ENCODE measurements at regions not wholly inside any gene's neighbourhood (a gene's known extent, or its start where the extent isn't known, plus 50 kb on each side); places are given as distances from the start of the nearest gene placed in this dataset.

DNA sequence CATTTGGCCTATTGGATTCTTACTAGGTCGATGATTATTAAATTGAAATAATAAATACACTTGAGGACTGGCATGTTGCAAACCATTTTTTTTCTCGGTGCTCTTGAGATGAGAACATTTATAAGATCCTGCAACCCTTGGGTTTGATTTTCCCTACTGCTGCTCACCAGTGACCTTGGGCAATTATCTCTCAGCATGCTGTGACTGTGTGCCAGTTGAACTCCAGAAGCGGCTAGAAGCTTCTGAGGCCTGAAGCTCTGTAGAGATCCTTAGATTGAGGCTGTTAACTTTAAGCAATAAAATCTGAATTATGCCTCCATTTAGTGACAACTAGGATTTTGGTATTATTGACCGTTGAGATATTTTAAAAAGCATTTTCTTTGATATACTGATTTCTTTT lies 489.8 kb downstream of the MAT2B start:
- H3K27ac ChIP-seq (ENCODE audit: low read depth in 2 of 2, low read length in 1 of 2) = no peak overlapping the region
- no peaks in the 10 kb centered on the region for H3K4me1 ChIP-seq (ENCODE audit: control insufficient read depth in 2 of 2, insufficient read depth in 2 of 2, low read length in 1 of 2)
- H3K9me3 ChIP-seq (ENCODE audit: control insufficient read depth in 2 of 2, insufficient read depth in 1 of 2, low read depth in 1 of 2, low read length in 1 of 2) = no peaks in the 10 kb centered on the region
- H3K4me3 ChIP-seq (ENCODE audit: low read depth in 1 of 2, low read length in 2 of 2) = no peak overlapping the region
- H3K36me3 ChIP-seq (ENCODE audit: control insufficient read depth in 2 of 2, insufficient read depth in 2 of 2, low read length in 1 of 2) = no peaks in the 10 kb centered on the region
- WGBS, 2 donors = 77 to 86% methylated on average over 4 of the region's 4 CpGs
- no peaks in the 10 kb centered on the region for H3K27me3 ChIP-seq (ENCODE audit: control insufficient read depth in 1 of 2, insufficient read depth in 2 of 2, low read length in 2 of 2)

DNA sequence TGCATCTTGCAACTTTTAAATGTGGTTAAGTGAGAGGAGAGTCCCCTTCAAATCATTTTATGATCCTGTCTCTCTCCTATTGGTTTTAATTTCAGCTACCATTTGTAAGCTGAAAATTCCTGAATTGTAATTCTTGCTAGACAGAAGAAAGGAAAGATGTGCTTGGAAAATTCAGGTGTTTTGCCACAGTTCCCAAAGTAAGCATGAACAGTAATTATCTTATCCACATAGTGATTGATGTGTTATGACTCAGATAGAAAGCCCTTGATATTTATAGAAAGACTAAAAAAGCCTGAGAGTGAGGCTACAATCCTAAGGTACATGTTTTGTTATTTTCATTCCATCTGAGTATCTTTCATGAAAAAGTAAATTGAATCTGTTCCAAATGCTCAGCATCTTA lies 492.5 kb downstream of the MAT2B start:
- Histone ChIP-seq H3K27ac (ENCODE audit: low read depth in 2 of 2, low read length in 1 of 2) (no peak overlapping the region), H3K27me3 (ENCODE audit: control insufficient read depth in 1 of 2, insufficient read depth in 2 of 2, low read length in 2 of 2) (no peaks in the 10 kb centered on the region), H3K9me3 (ENCODE audit: control insufficient read depth in 2 of 2, insufficient read depth in 1 of 2, low read depth in 1 of 2, low read length in 1 of 2) (no peaks in the 10 kb centered on the region), H3K4me1 (ENCODE audit: control insufficient read depth in 2 of 2, insufficient read depth in 2 of 2, low read length in 1 of 2) (no peaks in the 10 kb centered on the region), H3K4me3 (ENCODE audit: low read depth in 1 of 2, low read length in 2 of 2) (no peak overlapping the region), H3K36me3 (ENCODE audit: control insufficient read depth in 2 of 2, insufficient read depth in 2 of 2, low read length in 1 of 2) (no peaks in the 10 kb centered on the region)

DNA sequence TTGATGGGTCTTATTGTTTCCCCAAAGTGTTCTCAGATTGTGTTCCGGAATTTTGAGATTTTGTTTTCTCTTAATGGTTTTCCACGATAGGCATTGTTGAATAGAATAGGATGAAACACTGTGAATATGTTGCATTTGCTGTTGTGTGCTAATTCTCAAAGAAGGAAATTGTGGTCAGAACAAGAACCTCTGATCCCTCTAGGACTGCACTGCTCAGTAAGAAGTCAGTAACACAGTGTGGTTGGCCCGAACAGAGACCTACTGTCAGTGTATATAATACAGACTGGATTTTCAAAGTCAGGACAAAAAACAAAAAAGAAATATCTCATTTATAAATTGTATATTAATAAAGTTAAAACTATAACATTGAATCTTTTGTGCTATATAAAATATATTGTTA lies 494.8 kb downstream of the MAT2B start:
- WGBS, 2 donors = 84 to 88% methylated on average over 3 of the region's 3 CpGs
- Histone ChIP-seq H3K27me3 (ENCODE audit: control insufficient read depth in 1 of 2, insufficient read depth in 2 of 2, low read length in 2 of 2) (no peaks in the 10 kb centered on the region), H3K27ac (ENCODE audit: low read depth in 2 of 2, low read length in 1 of 2) (no peak overlapping the region), H3K4me3 (ENCODE audit: low read depth in 1 of 2, low read length in 2 of 2) (no peak overlapping the region), H3K36me3 (ENCODE audit: control insufficient read depth in 2 of 2, insufficient read depth in 2 of 2, low read length in 1 of 2) (no peaks in the 10 kb centered on the region), H3K4me1 (ENCODE audit: control insufficient read depth in 2 of 2, insufficient read depth in 2 of 2, low read length in 1 of 2) (no peaks in the 10 kb centered on the region), H3K9me3 (ENCODE audit: control insufficient read depth in 2 of 2, insufficient read depth in 1 of 2, low read depth in 1 of 2, low read length in 1 of 2) (no peaks in the 10 kb centered on the region)

DNA sequence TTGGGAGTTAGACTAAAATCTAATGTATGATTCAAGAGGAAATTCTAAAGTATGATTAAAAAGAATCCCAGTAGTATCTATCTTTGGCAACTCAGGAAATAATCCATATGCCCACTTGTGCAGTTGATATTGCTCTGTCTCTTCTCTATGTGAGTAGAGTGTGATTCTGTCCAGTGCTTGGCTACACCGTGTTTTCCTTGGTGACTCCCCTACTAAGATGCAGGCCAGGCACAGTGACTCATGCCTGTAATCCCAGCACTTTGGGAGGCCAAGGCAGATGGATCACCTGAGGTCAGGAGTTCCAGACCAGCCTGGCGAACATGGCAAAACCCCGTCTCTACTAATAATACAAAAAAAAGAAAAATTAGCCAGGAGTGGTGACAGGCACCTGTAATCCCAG lies 495.4 kb downstream of the MAT2B start:
- no peaks in the 10 kb centered on the region for H3K9me3 ChIP-seq (ENCODE audit: control insufficient read depth in 2 of 2, insufficient read depth in 1 of 2, low read depth in 1 of 2, low read length in 1 of 2)
- no peak overlapping the region for H3K27ac ChIP-seq (ENCODE audit: low read depth in 2 of 2, low read length in 1 of 2)
- 78 to 79% methylated on average over 3 of the region's 3 CpGs for WGBS, 2 donors
- H3K27me3 ChIP-seq (ENCODE audit: control insufficient read depth in 1 of 2, insufficient read depth in 2 of 2, low read length in 2 of 2) = no peaks in the 10 kb centered on the region
- H3K4me3 ChIP-seq (ENCODE audit: low read depth in 1 of 2, low read length in 2 of 2) = no peak overlapping the region
- no peaks in the 10 kb centered on the region for H3K4me1 ChIP-seq (ENCODE audit: control insufficient read depth in 2 of 2, insufficient read depth in 2 of 2, low read length in 1 of 2)
- no peaks in the 10 kb centered on the region for H3K36me3 ChIP-seq (ENCODE audit: control insufficient read depth in 2 of 2, insufficient read depth in 2 of 2, low read length in 1 of 2)

DNA sequence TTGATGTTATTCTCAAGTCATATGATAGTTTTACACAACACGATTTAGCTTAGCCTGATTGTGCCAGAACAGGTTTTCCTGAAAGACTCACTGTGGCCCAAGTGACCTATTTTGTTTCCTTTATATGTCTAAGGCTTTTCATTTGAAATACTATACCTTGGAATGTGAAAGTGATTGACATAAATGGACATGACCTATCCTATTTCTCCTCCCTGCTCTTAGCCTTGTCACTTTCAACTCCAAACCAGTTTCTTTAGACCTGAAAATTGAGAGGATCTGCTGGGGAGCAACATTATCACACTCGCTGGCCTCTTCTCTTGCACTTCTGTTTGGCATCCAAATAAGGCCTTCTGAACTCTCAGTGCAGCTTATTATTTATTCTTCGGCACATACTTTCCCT lies 496.8 kb downstream of the MAT2B start:
- no peaks in the 10 kb centered on the region for H3K36me3 ChIP-seq (ENCODE audit: control insufficient read depth in 2 of 2, insufficient read depth in 2 of 2, low read length in 1 of 2)
- H3K4me1 ChIP-seq (ENCODE audit: control insufficient read depth in 2 of 2, insufficient read depth in 2 of 2, low read length in 1 of 2) = no peaks in the 10 kb centered on the region
- no peak overlapping the region for H3K4me3 ChIP-seq (ENCODE audit: low read depth in 1 of 2, low read length in 2 of 2)
- H3K9me3 ChIP-seq (ENCODE audit: control insufficient read depth in 2 of 2, insufficient read depth in 1 of 2, low read depth in 1 of 2, low read length in 1 of 2) = no peaks in the 10 kb centered on the region
- H3K27ac ChIP-seq (ENCODE audit: low read depth in 2 of 2, low read length in 1 of 2) = peak overlapping the region in 1 of 2 donors; percentile 4
- H3K27me3 ChIP-seq (ENCODE audit: control insufficient read depth in 1 of 2, insufficient read depth in 2 of 2, low read length in 2 of 2) = no peaks in the 10 kb centered on the region
- 29 to 47% methylated on average over 3 of the region's 3 CpGs for WGBS, 2 donors

DNA sequence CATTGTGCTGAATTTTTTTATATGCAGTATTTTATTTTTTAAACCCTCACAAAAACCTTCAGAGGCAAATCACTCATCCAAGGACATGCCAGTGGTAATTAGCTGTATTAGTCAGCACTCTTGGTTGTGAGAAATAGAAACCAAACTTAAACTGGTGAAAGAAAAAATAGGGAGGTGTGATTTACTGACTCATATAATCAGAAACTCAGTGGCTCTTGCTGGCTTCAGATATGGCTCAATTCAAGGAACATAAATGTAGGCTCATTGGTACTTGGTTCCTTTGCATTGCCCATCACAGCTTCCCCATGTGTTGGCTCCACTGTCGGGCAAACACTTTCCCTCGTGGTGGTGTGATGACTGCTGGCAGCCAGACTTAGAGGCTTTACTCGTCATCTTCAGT lies 497.2 kb downstream of the MAT2B start:
- no peaks in the 10 kb centered on the region for H3K27me3 ChIP-seq (ENCODE audit: control insufficient read depth in 1 of 2, insufficient read depth in 2 of 2, low read length in 2 of 2)
- H3K27ac ChIP-seq (ENCODE audit: low read depth in 2 of 2, low read length in 1 of 2) = peak overlapping the region; percentile 4 to 38
- 61 to 62% methylated on average over 3 of the region's 3 CpGs for WGBS, 2 donors

DNA sequence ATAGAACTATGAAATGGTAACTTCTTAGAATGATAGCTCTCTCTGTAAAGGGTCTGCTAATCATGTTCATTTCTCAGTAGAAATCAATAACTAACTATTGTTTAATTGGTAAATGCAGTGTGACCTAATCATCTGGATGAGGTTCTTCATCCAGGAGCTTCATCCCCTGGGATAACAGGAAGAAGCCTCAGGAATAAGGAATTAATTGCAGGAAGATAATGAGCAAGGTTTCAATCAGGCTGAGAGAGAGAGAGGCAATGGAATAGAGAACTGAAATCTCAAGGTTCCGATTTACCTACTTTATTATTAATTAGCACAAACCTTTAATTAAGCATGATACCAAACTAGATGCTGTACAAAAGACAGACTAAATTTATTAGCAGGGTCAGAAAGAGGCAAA lies 499.7 kb downstream of the MAT2B start:
- Histone ChIP-seq H3K9me3 (ENCODE audit: control insufficient read depth in 2 of 2, insufficient read depth in 1 of 2, low read depth in 1 of 2, low read length in 1 of 2) (no peaks in the 10 kb centered on the region), H3K4me1 (ENCODE audit: control insufficient read depth in 2 of 2, insufficient read depth in 2 of 2, low read length in 1 of 2) (no peaks in the 10 kb centered on the region), H3K36me3 (ENCODE audit: control insufficient read depth in 2 of 2, insufficient read depth in 2 of 2, low read length in 1 of 2) (no peaks in the 10 kb centered on the region), H3K4me3 (ENCODE audit: low read depth in 1 of 2, low read length in 2 of 2) (no peak overlapping the region), H3K27me3 (ENCODE audit: control insufficient read depth in 1 of 2, insufficient read depth in 2 of 2, low read length in 2 of 2) (no peaks in the 10 kb centered on the region), H3K27ac (ENCODE audit: low read depth in 2 of 2, low read length in 1 of 2) (no peak overlapping the region)
- 90 to 93% methylated on average over 1 of the region's 1 CpG for WGBS, 2 donors

More for the DNA sequence above, 497.2 kb downstream of the MAT2B start:
- H3K4me3 ChIP-seq (ENCODE audit: low read depth in 1 of 2, low read length in 2 of 2) = no peak overlapping the region
- H3K9me3 ChIP-seq (ENCODE audit: control insufficient read depth in 2 of 2, insufficient read depth in 1 of 2, low read depth in 1 of 2, low read length in 1 of 2) = no peaks in the 10 kb centered on the region
- H3K36me3 ChIP-seq (ENCODE audit: control insufficient read depth in 2 of 2, insufficient read depth in 2 of 2, low read length in 1 of 2) = no peaks in the 10 kb centered on the region
- no peaks in the 10 kb centered on the region for H3K4me1 ChIP-seq (ENCODE audit: control insufficient read depth in 2 of 2, insufficient read depth in 2 of 2, low read length in 1 of 2)

DNA sequence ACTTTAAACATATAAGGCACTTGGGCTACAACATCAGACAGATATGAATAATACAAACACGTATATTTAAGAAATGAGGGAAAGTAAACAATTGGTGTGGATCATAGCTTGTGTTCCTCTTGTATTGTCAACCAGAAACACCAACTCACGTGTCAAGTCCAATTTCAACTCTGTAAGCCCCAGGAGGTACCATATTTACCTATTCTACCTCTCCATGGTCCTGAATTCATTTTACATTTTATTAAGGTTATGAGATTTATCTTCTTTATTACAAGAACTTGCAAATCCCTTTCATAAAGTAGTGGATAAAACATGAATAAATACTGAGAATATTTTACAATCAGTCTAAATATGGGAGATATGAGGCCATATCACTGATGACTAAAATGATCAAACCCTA lies 501.6 kb downstream of the MAT2B start:
- Histone ChIP-seq H3K27ac (ENCODE audit: low read depth in 2 of 2, low read length in 1 of 2) (no peak overlapping the region), H3K27me3 (ENCODE audit: control insufficient read depth in 1 of 2, insufficient read depth in 2 of 2, low read length in 2 of 2) (no peaks in the 10 kb centered on the region), H3K9me3 (ENCODE audit: control insufficient read depth in 2 of 2, insufficient read depth in 1 of 2, low read depth in 1 of 2, low read length in 1 of 2) (no peaks in the 10 kb centered on the region), H3K36me3 (ENCODE audit: control insufficient read depth in 2 of 2, insufficient read depth in 2 of 2, low read length in 1 of 2) (no peaks in the 10 kb centered on the region), H3K4me1 (ENCODE audit: control insufficient read depth in 2 of 2, insufficient read depth in 2 of 2, low read length in 1 of 2) (no peaks in the 10 kb centered on the region), H3K4me3 (ENCODE audit: low read depth in 1 of 2, low read length in 2 of 2) (no peak overlapping the region)
- 63 to 71% methylated on average over 2 of the region's 2 CpGs for WGBS, 2 donors

DNA sequence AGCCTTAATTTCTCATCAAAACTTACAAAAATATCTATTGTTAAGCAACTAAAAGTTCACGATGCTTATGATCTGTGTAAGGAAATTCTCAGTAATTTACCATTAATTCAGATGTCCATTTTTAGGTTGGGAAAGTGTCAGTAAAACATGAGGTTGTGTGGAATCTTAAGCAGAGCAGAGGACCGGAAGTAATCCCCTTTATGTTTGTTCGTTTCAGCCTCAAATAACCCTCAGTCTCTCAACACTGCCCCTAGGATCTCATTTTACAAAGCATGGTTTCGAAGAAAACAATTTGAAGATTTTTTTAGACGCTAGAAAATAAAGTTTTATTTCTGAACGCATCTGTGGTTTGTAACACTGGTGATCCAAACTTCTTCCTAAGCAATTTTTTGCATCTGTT lies 504.2 kb downstream of the MAT2B start:
- no peaks in the 10 kb centered on the region for H3K27me3 ChIP-seq (ENCODE audit: control insufficient read depth in 1 of 2, insufficient read depth in 2 of 2, low read length in 2 of 2)
- H3K36me3 ChIP-seq (ENCODE audit: control insufficient read depth in 2 of 2, insufficient read depth in 2 of 2, low read length in 1 of 2) = no peaks in the 10 kb centered on the region
- WGBS, 2 donors = 87 to 90% methylated on average over 6 of the region's 6 CpGs
- no peaks in the 10 kb centered on the region for H3K9me3 ChIP-seq (ENCODE audit: control insufficient read depth in 2 of 2, insufficient read depth in 1 of 2, low read depth in 1 of 2, low read length in 1 of 2)
- H3K4me1 ChIP-seq (ENCODE audit: control insufficient read depth in 2 of 2, insufficient read depth in 2 of 2, low read length in 1 of 2) = no peaks in the 10 kb centered on the region
- H3K4me3 ChIP-seq (ENCODE audit: low read depth in 1 of 2, low read length in 2 of 2) = no peak overlapping the region
- no peak overlapping the region for H3K27ac ChIP-seq (ENCODE audit: low read depth in 2 of 2, low read length in 1 of 2)

DNA sequence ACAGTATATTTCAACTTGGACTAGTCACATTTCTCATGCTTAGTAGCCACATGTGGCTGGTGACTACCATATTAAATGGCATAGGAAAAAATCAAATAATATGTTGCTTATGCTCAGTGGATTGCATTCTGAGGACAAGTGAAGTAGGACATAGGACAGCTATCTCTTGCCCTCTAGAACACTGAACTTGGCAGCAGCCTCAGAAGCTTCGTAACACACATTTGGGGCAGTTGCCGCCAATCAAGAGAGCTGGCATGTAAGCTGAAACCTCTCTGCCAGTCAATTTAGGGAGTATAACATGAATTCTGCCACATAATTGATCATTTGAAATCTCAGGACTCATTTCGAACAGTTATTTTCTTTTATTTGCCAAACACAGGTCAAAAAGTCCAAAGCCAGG lies 505.5 kb downstream of the MAT2B start:
- Histone ChIP-seq H3K27me3 (ENCODE audit: control insufficient read depth in 1 of 2, insufficient read depth in 2 of 2, low read length in 2 of 2) (no peaks in the 10 kb centered on the region), H3K36me3 (ENCODE audit: control insufficient read depth in 2 of 2, insufficient read depth in 2 of 2, low read length in 1 of 2) (no peaks in the 10 kb centered on the region), H3K27ac (ENCODE audit: low read depth in 2 of 2, low read length in 1 of 2) (no peak overlapping the region), H3K9me3 (ENCODE audit: control insufficient read depth in 2 of 2, insufficient read depth in 1 of 2, low read depth in 1 of 2, low read length in 1 of 2) (no peaks in the 10 kb centered on the region), H3K4me1 (ENCODE audit: control insufficient read depth in 2 of 2, insufficient read depth in 2 of 2, low read length in 1 of 2) (no peaks in the 10 kb centered on the region), H3K4me3 (ENCODE audit: low read depth in 1 of 2, low read length in 2 of 2) (no peak overlapping the region)
- 72 to 79% methylated on average over 3 of the region's 3 CpGs for WGBS, 2 donors
